Neutrophil (primary cell): ENCODE measurements at regions not wholly inside any gene's neighbourhood (a gene's known extent, or its start where the extent isn't known, plus 50 kb on each side); places are given as distances from the start of the nearest gene placed in this dataset.

Source experiments
- H3K27ac ChIP-seq: fragments of 200-600 bp; sonication (generic); 2 replicates; pipeline ENCODE4 v1.5.1; 2016; ENCODE audit warnings: mild to moderate bottlenecking, moderate library complexity
- H3K27me3 ChIP-seq: fragments of 200-600 bp; sonication (generic); 2 replicates; pipeline ENCODE4 v1.6.0; 2016; ENCODE audit warnings: mild to moderate bottlenecking
- H3K36me3 ChIP-seq: fragments of 200-600 bp; sonication (generic); 2 replicates; pipeline ENCODE4 v1.5.1; 2017
- H3K4me1 ChIP-seq, 2 experiments: fragments of 200-600 bp in 1 of 2; sonication (generic) in 1 of 2; 1 replicate in 1 of 2; 2 replicates in 1 of 2; pipeline versions ENCODE4 v1.5.1 to v1.6.1; 2013 to 2016; ENCODE audit warnings: low read depth in 1 of 2, low read length in 1 of 2, mild to moderate bottlenecking in 1 of 2, moderate library complexity in 1 of 2; ENCODE audit not compliant: control insufficient read depth in 1 of 2, insufficient read depth in 1 of 2
- H3K4me3 ChIP-seq, 2 experiments: fragments of 200-600 bp in 1 of 2; sonication (generic) in 1 of 2; 1 replicate in 1 of 2; 2 replicates in 1 of 2; pipeline ENCODE4 v1.5.1; 2013 to 2016; ENCODE audit warnings: low read depth in 1 of 2, low read length in 1 of 2, mild to moderate bottlenecking in 1 of 2, moderate library complexity in 1 of 2
- H3K9me3 ChIP-seq: fragments of 200-600 bp; sonication (generic); 2 replicates; pipeline ENCODE4 v1.5.1; 2016
- CTCF ChIP-seq: fragments of 200-600 bp; sonication (generic); IDR thresholded peaks from 2 replicates; pipeline ENCODE4 v1.5.1; 2016; ENCODE audit warnings: antibody characterized with exemption

- Histone ChIP-seq H3K9me3 (no peaks in the 10 kb centered on the region), H3K27ac (no peak overlapping the region), H3K27me3 (peaks cover 24% of the 10 kb centered on the region), H3K36me3 (no peaks in the 10 kb centered on the region), H3K4me3 (no peak overlapping the region), H3K4me1 (no peaks in the 10 kb centered on the region)
- no peak for TF ChIP-seq CTCF
Observed at GRCh38 chr1:209527372-209527771, 56.1 kb upstream of the CAMK1G start.

GRCh38 chr1:209527993-209528717 is 55.4 kb upstream of the CAMK1G start:
- H3K27ac ChIP-seq = no peak overlapping the region
- H3K4me3 ChIP-seq = no peak overlapping the region
- no peaks in the 10 kb centered on the region for H3K36me3 ChIP-seq
- no peak for TF ChIP-seq CTCF
- H3K27me3 ChIP-seq = peaks cover 32% of the 10 kb centered on the region
- no peaks in the 10 kb centered on the region for H3K4me1 ChIP-seq
- no peaks in the 10 kb centered on the region for H3K9me3 ChIP-seq

- H3K36me3 ChIP-seq = no peaks in the 10 kb centered on the region
- no peaks in the 10 kb centered on the region for H3K4me1 ChIP-seq
- H3K4me3 ChIP-seq = no peak overlapping the region
- H3K9me3 ChIP-seq = no peaks in the 10 kb centered on the region
- peaks cover 32% of the 10 kb centered on the region for H3K27me3 ChIP-seq
- H3K27ac ChIP-seq = no peak overlapping the region
- no peak for TF ChIP-seq CTCF
Observed at GRCh38 chr1:209529233-209529632, 54.3 kb upstream of the CAMK1G start.

GRCh38 chr1:209531006-209531405 is 52.5 kb upstream of the CAMK1G start:
- Histone ChIP-seq H3K27ac (no peak overlapping the region), H3K27me3 (peaks cover 33% of the 10 kb centered on the region), H3K9me3 (no peaks in the 10 kb centered on the region), H3K36me3 (no peaks in the 10 kb centered on the region), H3K4me1 (no peaks in the 10 kb centered on the region), H3K4me3 (no peak overlapping the region)
- no peak for TF ChIP-seq CTCF

- no peak for TF ChIP-seq CTCF
- no peaks in the 10 kb centered on the region for H3K36me3 ChIP-seq
- no peaks in the 10 kb centered on the region for H3K9me3 ChIP-seq
- peaks cover 38% of the 10 kb centered on the region for H3K27me3 ChIP-seq
- no peak overlapping the region for H3K27ac ChIP-seq
- no peak overlapping the region for H3K4me3 ChIP-seq
- H3K4me1 ChIP-seq = no peaks in the 10 kb centered on the region
Observed at GRCh38 chr1:209531549-209531948, 52.0 kb upstream of the CAMK1G start.
